ENCODE measurements at regions not wholly inside any gene's neighbourhood (a gene's known extent, or its start where the extent isn't known, plus 50 kb on each side); places are given as distances from the start of the nearest gene placed in this dataset.

- DNase-seq (ENCODE audit: low read depth): no peak
Measured at GRCh38 chr11:128367573-128367972, 219.8 kb downstream of the ETS1 start.

GRCh38 chr11:128365044-128365443 lies 222.3 kb downstream of the ETS1 start:
- DNase-seq (ENCODE audit: low read depth): peak; percentile 32

GRCh38 chr11:128361451-128362020 lies 225.8 kb downstream of the ETS1 start:
- DNase-seq (ENCODE audit: low read depth): peak; percentile 58

- DNase-seq (ENCODE audit: low read depth): no peak
Measured at GRCh38 chr11:128359515-128359914, 227.8 kb downstream of the ETS1 start.

- DNase-seq (ENCODE audit: low read depth): no peak
Measured at GRCh38 chr11:128357073-128357472, 230.3 kb downstream of the ETS1 start.

GRCh38 chr11:128355558-128355957 lies 231.8 kb downstream of the ETS1 start:
- no peak for DNase-seq (ENCODE audit: low read depth)

- DNase-seq (ENCODE audit: low read depth): peak; percentile 62
Measured at GRCh38 chr11:128354476-128354875, 232.9 kb downstream of the ETS1 start.

GRCh38 chr11:128351168-128351567 lies 236.2 kb downstream of the ETS1 start:
- no peak for DNase-seq (ENCODE audit: low read depth)

GRCh38 chr11:128349650-128350299 lies 237.6 kb downstream of the ETS1 start:
- DNase-seq (ENCODE audit: low read depth): no peak

- peak; percentile 81 for DNase-seq (ENCODE audit: low read depth)
Measured at GRCh38 chr11:128346804-128347203, 240.6 kb downstream of the ETS1 start.

GRCh38 chr11:128345316-128345715 lies 242.0 kb downstream of the ETS1 start:
- DNase-seq (ENCODE audit: low read depth): no peak

GRCh38 chr11:128343870-128344269 lies 243.5 kb downstream of the ETS1 start:
- no peak for DNase-seq (ENCODE audit: low read depth)

- DNase-seq (ENCODE audit: low read depth): no peak
Measured at GRCh38 chr11:128343135-128343514, 244.2 kb downstream of the ETS1 start.

- peak; percentile 95 for DNase-seq (ENCODE audit: low read depth)
Measured at GRCh38 chr11:128342511-128343134, 244.7 kb downstream of the ETS1 start.

- no peak for DNase-seq (ENCODE audit: low read depth)
Measured at GRCh38 chr11:128341280-128342248, 245.8 kb downstream of the ETS1 start.

GRCh38 chr11:128339792-128340191 lies 247.6 kb downstream of the ETS1 start:
- DNase-seq (ENCODE audit: low read depth): no peak

GRCh38 chr11:128338811-128339210 lies 248.5 kb downstream of the ETS1 start:
- no peak for DNase-seq (ENCODE audit: low read depth)

- peak; percentile 73 for DNase-seq (ENCODE audit: low read depth)
Measured at GRCh38 chr11:128336203-128336602, 251.2 kb downstream of the ETS1 start.

GRCh38 chr11:128335729-128336128 lies 251.6 kb downstream of the ETS1 start:
- no peak for DNase-seq (ENCODE audit: low read depth)

- peak; percentile 92 for DNase-seq (ENCODE audit: low read depth)
Measured at GRCh38 chr11:128334311-128335044, 252.9 kb downstream of the ETS1 start.

- DNase-seq (ENCODE audit: low read depth): no peak
Measured at GRCh38 chr11:128331317-128331716, 256.0 kb downstream of the ETS1 start.
